GM21576 (cell line): ENCODE measurements at regions not wholly inside any gene's neighbourhood (a gene's known extent, or its start where the extent isn't known, plus 50 kb on each side); places are given as distances from the start of the nearest gene placed in this dataset.
"Not testable (repeated sequence)": the region's sequence is repeated elsewhere in the genome, so short reads cannot be mapped to it uniquely, and the experiment has no call there.

Experiments
- ATAC-seq: cut with Tn5 transposase; IDR thresholded peaks from one replicate; pipeline ENCODE4 v1.9.1; 2021; ENCODE audit warnings: mild to moderate bottlenecking, moderate library complexity; ENCODE audit not compliant: unreplicated experiment

GRCh38 chr3:139131951-139132350, 87.3 kb upstream of the PRR23C start:
- no peak for ATAC-seq

DNA sequence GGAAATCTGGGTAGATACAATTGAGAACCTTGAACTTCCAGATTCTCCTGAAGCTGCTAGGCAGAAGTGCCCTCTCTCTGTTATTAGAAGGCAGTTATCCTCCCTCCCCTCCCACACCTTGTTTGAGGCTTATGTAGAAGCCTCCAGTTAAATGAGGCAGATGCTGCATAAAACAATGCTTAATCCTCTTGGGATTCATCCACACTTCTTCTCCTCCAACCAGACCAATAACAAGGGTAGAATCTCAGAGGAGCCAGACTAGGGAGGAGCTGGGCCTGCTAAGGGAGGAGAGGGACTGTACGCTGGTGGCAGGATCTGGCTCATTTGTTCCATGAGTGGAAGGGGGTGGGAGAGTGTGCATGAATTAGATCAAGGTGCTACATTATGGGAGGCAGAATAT, 88.3 kb upstream of the PRR23C start:
- ATAC-seq, result no peak

DNA sequence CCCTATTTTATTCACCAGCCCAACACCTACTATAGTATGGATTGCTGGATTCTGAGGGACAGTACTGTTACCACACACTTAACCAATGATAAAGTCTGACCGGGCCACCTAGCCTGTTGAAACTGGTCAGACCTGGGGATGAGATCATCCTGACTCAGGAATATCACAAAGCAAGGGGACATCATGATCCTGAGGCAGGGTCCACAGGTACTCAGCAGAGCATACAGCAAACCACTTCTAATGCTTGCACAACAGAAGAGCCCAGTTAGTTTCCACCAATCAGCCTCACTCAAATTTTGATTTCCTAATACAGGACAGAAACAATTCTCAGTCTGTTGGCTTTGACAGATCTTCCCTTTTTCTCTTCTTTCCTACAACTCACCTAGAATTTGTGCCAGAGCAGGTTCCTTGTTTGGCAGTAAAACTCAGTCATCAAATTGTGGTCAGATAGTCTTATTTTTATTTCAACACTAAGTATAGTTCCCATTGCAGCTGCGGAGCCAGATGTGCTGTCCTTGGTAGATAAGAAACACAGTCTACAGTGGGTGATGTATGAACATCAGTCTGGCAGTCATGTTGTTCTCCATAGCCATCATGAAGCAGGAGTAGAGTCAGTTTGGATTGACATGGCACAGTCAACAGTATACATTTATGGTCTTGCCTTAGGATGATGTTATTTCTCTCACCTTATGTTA, 90.1 kb upstream of the PRR23C start:
- no peak for ATAC-seq

DNA sequence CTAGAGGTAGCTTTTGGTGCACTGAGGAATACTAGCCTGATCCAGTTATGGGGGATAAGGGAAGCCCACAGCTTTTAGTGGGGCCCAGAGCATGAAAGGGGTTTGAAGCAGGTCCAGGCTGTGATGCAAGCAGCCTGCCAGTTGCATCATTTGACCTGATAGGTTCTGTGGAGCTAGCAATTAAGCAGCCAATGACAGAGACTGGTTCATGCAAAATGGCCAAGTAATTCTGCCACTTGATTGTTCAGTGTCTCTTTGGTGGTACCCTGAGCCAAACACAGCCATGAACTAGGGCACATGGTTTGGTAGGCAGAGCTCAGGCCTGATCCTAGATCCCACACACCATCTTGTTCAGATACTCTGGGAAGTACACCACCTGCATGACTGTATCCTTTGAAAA, 91.0 kb upstream of the PRR23C start:
- no peak for ATAC-seq

GRCh38 chr3:139136469-139137202, 91.9 kb upstream of the PRR23C start:
- no peak for ATAC-seq

DNA sequence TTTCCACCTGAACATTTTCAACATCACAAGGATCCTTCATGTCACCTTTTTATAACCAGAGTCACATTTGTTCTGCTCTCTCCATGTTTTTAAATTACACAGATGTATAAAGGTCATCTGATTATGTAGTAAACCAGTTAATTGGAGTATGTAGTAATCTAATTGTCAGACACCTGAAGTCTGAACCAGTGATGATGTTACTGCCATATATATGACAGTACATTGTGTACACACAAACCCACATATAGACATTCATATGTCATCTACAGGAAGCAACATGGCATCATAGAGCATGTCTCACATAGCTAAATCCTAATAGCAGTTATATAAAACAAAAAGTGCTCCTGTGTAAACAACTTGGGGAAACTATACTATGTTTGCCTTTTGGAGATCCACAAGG, 95.9 kb upstream of the PRR23C start:
- no peak for ATAC-seq

GRCh38 chr3:139145980-139146379, 101.3 kb upstream of the PRR23C start:
- ATAC-seq, result not testable (repeated sequence)

DNA sequence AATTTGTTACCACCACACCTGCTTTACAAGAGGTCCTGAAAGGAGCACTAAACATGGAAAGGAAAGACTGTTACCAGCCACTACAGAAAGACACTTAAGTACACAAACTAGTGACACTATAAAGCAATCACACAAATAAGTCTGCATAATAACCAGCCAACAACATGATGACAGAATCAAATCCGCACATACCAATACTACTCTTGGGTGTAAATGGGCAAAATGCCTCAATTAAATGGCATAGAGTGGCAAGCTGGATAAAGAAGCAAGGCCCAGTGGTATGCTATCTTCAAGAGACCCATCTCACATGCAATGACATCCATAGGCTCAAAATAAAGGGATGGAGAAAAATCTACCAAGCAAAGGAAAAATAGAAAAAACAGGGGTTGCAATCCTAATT, 106.8 kb upstream of the PRR23C start:
- ATAC-seq, result no peak

DNA sequence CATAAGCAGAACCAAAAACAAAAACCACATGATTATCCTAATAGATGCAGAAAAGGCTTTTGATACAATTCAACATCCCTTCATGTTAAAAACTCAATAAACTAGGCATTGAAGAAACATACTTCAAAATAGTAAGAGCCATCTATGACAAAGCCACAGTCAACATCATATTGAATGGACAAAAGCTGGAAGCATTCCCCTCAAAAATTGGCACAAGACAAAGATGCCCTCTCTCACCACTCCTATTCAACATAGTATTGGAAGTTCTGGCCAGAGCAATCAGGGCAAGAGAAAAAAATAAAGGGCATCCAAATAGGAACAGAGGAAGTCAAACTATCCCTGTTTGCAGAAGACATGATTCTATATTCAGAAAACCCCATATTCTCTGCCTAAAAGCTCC, 108.7 kb upstream of the PRR23C start:
- not testable (repeated sequence) for ATAC-seq

DNA sequence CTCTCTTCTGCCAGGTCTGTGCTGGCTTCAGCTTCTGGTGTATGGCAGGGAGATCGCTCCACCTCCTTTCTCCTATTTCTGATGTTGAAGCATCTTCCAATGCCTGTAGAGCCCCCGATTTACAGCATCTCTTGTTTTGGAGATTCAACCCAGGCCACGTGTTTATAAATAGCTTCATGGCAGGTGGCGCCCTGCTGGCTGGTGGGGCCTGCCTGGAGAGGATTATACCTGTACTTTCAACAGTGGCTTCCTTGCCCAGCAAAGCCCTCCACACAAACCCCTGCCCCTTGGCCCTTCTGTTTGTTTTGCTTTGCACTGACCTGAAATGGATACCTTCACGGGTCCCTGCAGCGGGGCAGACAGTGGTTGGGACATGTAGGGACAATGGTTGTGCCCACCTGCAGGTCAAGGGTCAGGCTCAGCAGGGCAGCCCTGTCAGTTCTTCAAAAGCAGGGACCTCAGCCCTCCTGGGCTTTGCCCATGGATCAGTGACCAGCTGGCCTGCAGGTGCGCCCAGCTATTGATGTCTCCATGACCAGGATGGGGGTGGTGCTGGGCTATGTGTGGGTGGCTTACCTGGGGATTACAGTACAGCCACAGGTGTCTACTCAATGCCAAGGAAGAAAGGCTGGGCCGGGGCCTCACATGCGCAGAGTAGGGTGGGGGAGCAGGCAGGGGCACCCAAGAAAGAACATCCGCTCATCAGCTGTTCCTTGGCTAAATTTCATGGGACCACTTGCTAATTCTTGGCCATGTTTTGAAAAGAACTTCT, 112.7 kb upstream of the PRR23C start:
- no peak for ATAC-seq

DNA sequence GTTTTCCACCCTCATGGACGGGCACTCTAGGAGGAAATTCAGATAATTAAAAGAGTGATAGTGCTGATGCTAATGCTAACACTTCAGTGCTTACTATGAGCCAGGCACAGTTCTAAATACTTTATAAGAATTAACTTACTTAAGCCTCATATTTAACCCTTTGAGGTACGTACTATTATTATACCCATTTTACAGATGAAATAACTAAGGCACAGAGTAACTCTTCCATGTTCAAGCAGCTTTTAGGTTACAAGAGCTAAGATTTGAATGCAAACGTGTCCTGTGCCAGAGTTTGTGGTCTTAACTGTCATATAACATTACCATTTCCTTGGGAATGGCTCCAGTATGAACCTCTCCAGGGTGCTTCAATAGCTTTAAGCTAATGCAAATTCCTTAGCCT, 114.7 kb upstream of the PRR23C start:
- no peak for ATAC-seq

- ATAC-seq, result no peak
These were observed 128.8 kb upstream of the PRR23C start for GRCh38 chr3:139173372-139174108.

DNA sequence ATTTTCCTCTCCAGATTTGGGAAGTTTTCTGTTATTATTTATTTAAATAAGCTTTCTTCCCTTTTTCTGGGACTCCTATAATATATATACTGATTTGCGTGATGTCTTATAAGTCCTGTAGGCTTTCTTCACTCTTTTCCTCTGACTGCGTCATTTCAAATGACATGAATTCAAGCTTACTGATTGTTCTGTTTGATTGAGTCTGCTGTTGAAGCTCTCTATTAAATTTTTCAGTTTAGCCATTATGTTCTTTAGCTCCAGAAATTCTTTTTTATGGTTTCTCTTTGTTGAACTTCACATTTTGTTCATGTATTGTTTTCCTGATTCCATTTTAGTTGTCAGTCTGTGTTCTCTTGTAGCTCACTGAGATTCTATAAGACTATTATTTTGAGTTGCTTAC, 135.8 kb upstream of the PRR23C start:
- no peak for ATAC-seq

DNA sequence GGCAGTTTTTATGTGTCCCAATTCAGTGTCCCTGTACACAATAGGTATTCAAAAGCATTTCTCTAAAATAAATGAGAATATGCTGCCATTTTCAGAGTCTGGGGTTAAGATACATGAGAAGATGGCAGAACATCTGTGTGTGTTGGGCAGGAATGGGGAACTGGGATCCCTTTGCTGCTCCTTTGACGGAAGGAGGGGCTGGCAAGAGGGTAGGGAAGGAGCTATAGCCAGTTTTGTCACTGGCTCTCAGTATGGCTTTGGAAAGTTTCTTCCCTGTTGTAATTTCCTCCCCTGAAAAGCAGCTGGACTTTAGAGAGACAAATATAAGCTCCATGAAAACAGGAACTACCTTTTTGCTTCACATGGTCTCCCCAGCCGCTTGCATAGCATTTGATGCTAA, 137.5 kb upstream of the PRR23C start:
- no peak for ATAC-seq

DNA sequence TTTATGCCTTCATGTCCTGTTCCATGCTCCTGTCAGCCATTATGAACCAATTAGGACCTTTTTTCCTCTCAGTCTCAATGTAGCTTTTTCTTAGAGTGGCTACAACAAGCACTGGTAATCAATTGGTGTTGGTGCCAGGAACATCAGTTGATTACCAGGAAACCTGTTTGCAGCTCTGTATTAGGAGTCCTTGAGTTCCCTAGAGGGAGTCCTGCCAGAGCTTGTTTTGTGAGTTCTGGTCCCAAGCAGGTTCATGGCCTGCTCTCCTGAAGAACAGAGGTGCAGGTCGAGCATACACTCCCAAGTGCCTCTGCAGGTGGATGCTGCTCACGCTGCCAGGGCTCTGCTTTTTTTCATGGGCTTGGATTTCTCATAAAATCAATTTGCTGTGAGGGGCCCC, 137.9 kb upstream of the PRR23C start:
- no peak for ATAC-seq

GRCh38 chr3:139185527-139185926, 140.8 kb upstream of the PRR23C start:
- no peak for ATAC-seq

DNA sequence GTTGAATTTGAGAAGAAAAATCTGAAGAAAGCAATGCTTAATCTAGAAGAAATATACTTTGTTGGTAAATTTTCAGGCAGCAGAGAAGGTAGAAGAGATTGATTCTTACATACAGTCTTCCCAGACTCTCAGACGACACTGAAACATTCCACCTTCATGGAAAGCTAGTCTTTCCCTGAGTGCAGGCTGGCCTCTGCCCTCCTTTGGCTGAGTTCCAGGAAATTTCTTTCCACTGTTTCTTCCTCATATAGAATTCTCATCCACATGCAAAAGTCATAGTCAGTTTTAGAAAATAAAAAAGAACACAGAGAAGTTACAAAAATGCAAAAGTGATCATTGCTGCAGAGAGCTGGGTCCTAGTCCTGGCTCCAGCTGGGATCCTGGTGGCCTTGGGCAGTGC, 142.5 kb upstream of the PRR23C start:
- ATAC-seq, result no peak

DNA sequence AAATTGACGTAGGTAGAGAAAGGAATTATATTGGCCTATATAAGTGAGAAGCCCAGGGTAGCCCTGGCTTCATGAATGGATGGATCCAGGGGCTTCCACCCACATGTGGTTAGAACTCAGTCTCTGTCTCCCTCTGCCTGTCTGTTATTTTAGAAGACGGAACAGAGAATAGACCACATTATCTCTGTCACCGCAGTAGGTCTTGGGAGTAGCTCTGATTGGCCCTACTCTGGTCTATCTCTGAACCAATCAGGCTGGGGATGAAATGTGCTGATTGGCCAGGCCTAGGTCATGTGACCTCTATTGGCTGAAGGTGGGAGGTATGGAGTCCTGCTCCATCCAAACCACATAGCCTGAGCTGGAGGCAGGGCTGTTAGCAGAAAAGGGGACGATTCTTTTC, 143.0 kb upstream of the PRR23C start:
- no peak for ATAC-seq

DNA sequence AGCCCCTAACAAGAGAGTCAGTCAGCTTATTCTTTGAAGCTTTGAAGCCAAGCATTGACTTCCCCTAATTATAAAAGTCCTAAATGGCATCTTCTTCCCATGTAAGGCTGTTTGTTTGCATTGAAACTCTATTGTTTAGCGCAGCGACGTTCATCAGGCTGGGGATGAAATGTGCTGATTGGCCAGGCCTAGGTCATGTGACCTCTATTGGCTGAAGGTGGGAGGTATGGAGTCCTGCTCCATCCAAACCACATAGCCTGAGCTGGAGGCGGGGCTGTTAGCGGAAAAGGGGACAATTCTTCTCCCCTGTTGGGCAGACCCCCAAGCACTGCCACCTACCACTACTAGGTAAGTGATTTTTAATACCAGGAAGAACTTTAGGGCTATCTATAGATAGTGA, 145.3 kb upstream of the PRR23C start:
- ATAC-seq, result no peak

- not testable (repeated sequence) for ATAC-seq
These were observed 149.4 kb upstream of the MRPS22 start for GRCh38 chr3:139194421-139194820.

GRCh38 chr3:139196146-139196545, 147.7 kb upstream of the MRPS22 start:
- not testable (repeated sequence) for ATAC-seq
